DMS153 (cell line): ENCODE measurements at regions not wholly inside any gene's neighbourhood (a gene's known extent, or its start where the extent isn't known, plus 50 kb on each side); places are given as distances from the start of the nearest gene placed in this dataset.

Experiments used
- DNase-seq: peaks from one replicate; lab custom pipeline; 2025; lab: John Stamatoyannopoulos, UW

DNA sequence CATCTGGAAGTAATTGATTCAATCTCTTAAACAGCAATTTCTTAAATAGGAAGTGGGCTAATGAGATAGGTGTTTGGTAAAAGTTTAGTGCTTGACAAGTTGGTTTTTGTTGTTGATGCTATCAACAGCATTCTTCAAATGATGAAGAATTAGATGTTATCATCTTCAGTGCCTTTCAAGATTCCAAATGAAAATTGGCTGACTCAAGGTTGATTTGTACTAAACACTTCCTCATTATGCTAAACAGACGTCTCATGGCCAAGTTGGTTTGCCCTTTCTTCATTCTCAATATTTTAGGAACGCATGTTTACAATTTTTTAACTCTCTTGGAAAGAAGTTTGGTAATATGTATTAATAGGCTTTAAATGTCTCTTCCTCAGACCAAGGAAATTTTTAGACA is 86.0 kb downstream of the MID1IP1 start:
- DNase-seq: no peak

DNA sequence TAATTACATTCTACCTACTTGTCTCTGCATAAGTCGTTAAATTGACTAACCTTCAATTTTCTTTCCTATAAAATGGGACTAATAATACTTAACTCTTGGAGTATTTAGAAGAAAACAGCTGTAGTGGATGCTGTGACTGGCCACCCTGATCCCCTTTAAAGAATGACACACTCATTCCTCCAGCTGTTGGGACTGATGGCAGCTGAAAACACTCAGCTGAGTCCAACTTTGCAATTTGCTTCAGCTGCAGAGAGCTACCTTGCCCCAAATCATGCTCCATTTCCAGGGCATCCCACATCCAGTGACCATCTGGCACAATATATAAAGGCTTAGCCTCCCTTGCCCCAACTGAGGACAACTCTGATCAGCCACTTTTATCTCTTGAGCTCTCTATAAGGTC is 89.1 kb downstream of the MID1IP1 start:
- DNase-seq: no peak

DNA sequence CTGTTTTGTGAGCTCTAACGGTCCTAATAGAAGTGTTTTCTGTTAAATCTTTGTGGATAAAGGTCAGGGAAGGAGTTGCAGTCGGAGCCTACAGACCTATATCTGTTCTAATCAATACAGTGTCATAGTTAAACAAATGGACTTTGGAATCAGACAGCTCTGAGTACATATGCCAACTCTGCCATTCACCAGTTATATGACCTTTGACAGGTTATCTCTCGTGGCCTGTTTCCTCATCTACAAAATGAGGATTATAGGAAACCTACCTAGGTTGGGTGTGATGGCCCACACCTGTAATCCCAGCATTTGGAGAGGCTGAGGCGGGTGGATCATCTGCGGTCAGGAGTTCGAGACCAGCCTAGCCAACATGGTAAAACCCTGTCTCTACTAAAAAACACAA is 89.7 kb downstream of the MID1IP1 start:
- DNase-seq: no peak

DNA sequence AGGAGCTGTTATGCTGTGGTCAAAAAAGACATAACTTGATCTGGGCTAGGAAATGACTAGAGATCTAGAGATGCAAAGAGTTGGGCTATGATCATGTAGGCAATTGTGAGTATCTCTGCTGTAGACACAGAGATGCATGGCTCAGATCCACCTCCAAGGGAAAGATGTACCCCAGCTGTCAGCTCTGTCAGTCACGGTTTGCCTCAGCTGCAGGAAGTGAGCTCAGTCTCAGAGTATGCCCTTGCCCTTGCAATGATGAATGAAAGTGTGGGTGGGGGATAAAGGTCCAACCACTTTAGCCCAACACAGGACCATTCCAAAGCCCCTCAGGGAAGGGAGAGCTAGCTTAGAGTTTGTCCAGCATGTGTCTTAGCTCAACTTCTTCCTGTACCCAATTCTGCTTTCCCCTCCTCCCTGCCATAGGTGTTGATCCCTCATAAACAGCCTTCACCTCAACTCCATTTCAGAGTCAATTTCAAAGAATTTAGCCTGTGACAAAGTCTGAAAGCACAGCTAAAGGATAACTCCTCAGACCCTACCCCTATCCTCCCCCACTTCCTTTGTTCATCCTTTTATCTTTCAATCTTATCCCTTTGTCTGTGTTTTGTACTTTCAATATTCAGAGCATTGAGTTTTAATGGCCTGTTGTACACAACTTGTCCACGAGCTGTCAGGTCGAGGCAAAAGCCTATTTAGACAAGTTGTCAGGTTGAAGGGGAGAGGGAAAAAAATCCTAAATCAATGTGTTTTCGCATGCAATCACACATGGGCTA is 90.6 kb downstream of the MID1IP1 start:
- DNase-seq: no peak

DNA sequence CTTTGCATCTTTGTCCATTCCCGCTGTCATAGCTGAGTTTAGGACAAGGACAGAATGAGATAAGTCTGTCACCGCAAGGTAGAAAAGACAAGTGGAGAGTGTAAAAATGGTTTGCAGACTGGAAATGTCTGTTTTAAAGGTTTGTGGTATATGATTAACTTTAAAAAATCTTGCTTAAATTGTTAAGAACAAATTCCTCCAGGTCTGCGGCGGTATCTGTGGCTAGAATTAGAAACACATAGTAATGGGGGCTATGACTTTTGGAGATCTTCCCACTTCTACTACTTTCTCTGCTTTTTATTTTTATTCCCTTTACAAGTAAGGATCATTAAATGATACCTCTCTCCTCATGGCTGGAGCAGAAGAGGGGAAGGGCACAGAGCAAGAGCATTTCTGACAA is 92.2 kb downstream of the MID1IP1 start:
- no peak for DNase-seq

DNA sequence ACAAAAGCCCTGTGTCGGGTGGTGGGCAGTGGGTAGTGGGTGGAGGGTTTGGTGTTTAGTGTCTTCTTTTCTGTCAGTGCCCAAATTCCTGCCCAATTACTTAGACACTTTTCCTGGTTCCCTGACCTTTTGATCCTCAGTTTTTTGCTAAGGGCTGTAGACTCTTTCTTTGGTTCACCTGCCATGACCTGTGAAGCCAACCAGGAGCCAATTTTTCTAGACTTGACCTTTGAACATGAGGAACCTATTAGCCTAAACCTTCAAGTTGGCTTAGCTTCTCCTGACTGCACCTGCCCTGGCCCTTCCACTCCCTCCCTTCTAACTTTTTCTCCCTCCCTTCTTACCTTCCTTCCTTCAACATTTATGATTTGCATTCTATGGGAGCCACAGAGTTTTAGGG is 94.5 kb downstream of the MID1IP1 start:
- no peak for DNase-seq

DNA sequence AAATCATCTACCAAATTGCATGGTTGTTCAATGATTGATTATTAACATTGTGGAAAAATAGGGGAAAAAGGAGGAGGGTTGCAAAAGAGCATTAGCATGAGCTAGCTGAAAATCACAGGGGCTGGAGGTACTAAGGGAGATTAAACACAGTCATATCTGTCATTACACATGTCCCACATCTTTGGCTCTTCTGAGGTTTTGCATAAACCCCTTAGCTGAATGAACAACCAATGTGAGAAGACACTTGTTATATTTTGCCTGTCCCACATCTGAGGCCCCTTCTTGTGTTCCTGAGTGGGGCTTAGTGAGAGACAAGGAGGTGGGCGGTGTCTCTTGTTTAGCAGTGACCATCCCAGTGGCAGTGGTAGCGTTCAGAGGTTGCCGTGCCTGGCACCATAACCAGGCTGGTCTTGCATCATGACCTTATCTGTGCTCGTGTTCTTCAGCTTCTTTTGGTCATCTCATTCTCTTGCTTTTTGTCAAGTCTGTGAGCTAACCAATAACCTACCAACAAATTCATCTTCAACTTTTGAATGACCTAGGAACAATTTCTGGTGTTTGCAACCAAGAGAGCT is 95.6 kb downstream of the MID1IP1 start:
- no peak for DNase-seq

DNA sequence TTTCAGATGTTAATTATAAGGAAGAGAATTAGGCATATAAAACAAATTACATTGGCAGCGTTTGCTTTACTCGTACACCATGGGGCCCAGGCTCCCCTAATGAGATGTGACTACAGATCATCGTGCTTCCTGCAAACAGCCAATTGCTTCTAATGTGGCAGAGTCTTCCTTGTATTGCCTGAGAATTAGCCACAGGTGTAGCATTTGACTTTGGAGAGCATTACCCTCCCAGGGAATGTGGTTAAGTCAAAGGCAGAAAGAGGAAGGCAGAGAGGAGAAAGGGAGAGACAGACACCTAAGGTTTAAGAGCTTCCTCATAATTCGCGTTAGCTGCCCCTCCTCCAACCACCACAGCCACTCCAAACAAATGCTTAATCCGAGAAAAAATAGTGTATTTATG is 97.0 kb downstream of the MID1IP1 start:
- no peak for DNase-seq

DNA sequence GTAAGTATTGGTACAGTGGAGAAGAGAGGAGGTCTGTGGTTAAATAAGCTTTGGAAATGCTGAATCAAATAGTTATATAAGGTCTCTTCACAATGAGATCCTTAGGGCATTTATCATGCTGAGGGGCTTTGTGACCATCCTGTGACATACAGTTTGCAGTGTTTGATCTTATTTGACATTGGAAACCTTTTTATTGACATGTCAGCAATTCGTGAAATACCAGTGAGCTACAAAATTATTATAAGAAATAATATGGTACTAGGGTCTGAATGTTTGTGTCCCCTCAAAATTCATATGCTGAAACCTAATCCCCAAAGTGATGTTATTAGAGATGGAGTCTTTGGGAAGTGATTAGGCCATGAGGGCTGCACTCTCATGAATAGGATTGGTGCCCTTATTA is 98.4 kb downstream of the MID1IP1 start:
- DNase-seq: no peak

DNA sequence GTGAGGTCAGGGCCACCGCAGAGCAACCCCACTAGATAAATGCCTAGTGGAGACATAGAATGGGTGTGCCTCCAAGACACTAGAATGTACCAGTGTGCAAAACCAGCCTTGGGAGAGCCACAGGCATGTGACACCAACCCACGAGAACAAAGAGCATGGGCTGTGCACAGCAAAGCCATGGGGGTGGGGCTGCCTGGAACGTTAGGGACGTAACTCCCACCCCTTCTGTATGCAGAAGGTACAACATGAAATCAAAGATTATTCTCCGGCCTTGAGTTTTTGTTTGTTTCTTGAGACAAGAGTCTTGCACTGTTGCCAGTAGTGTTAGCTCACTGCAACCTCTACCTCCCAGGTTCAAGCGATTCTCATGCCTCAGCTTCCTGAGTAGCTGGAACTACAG is 99.5 kb downstream of the MID1IP1 start:
- no peak for DNase-seq

DNA sequence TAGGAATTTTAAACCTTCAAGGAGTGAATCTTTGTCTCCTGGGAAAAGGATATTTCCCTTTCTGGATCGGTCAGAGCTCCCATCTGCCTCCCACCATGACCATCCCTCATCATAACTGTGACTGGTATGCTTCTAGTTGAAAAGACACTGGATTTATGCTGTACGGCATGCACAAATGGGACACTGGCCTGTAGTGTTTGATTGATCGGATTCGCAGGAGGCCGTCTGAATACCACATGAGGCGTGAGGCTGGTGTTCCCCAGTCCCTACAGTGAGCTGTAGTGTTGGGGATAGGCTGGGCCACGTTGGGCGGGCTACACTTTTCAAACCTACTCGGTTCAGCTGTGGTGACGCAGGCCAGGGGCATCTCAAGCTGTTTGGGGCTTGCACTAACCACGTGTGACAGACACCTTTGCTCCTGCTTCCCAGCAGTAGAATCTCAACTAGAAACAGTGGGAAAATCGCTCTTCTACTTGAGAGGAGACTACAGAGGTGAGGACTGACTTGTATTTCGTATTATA is 101.8 kb downstream of the MID1IP1 start:
- DNase-seq: no peak

DNA sequence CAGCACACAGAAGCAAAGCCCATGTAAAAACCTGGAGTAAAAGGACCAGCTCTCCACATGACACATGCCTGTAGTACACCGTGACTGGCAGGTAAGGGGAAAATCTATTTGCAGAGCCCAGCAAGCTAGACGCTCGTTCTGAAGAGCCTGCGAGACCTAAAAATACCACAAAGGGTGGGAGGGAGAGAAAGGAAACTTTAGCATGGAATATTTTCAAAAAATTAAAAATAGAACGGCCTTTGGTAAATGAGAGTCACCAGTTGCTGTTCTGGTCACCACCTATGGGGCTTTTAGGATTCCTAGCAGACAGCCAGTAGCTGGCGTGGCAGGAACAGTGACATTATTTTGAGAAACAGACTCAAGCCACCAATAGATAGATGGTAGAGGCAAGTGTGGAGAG is 115.5 kb downstream of the MID1IP1 start:
- DNase-seq: no peak

DNA sequence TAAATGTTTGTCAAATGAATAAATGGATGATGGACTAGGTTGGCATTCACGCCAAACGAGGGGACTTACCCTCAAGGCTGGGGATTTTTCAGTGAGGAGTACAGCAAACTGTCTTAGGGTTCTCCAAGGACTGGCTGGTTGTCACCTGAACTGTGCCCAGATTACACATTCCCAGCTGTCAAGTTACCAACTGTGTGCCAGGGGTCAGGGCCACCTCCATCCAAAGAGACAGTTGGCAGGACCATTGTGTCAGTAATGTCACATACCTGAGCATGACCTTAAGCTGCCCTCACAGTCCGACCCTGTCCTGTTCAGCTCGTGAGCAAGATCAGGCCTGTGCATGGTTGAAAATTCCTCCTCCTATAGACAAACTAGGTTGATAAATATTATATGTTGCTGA is 116.7 kb downstream of the MID1IP1 start:
- no peak for DNase-seq

DNA sequence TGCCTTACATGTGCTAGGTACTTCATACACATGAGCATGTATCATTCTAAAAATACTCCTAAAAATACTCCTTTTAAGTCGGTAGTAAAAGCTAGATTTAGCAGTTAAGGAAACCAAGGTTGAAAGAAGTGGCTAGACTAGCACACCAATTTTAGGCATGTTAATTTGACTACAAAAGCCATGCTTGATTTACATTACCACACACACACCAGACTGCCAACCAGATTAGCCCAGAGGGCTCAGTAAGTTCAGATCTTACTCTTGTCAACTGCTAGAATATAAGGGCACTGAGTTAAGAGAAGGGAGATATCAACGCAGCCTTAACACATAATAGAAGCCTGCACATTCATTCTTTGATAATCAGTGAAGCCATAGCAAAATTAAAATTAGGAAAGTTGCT is 117.9 kb downstream of the MID1IP1 start:
- DNase-seq: no peak

DNA sequence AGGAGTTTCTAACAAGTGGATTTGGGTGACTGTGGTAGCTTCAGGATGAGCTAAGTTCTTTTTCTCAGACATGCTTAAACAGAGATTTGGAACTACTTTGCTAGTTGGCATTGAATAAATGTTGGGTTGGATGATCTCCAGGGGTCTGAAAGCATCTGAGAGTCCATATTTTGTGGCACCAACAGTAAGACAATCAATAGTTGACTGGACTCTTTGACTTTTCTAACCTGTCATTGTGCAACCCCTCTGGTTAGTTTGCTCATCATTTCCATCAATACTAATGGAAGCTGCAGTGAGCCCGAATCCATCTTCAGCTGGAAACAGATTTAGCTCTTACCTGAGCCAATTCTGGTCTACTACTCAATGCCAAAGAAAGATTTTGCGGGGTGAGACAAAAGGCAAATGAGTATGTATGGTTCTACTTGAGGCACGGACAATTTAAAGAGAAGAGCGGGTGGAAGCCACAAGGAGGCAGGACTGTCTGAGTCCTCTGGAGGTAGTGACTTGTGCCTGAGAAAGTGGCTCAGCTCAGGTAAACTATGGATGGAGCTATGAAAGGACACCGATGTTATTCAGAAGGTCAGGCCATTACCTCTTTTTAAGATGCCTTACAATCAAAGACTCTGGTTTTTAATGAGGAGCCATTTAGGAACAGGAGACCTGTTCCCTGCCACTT is 118.7 kb downstream of the MID1IP1 start:
- no peak for DNase-seq

DNA sequence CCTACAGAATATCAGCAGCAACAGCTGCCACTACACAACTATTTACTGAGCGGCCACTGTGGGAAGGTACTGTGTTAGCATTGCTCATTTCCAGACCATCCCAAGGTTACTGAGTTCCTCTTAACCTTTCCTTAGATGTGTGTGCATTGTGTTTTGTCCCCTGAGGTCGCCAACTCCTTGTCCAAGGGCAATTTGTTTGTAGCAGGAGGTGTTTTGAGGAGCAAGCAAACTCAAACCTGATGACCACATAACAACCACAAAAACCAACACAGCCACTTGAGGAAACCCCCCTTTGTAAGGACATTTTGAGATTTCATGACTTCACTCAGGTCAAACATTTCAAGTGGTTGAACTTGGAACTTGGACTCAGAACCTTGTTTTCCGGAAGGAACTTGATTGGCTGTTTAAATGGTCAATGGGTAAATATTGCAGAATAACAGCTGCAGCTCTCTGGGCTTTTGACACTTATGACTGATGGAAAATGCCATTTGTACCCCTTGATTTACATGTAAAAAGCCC is 122.3 kb downstream of the MID1IP1 start:
- DNase-seq: no peak

DNA sequence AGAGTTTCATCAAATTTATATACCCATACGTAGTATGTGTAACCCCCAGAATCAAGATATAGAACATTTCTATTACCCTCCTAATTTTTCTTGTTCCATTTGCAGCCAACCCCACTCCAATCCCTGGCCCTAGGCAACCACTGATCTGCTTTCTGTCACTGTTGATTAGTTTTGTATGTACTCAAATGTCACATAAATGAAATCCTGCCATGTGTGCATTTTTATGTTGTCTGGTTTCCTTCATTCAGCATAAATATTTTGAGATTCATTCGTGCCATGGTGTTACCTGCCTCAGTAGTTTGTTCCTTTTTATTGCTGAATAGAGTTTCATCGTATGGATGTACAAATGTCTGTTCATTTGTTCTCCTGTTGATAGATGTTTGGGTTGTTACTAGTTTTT is 126.3 kb downstream of the MID1IP1 start:
- DNase-seq: no peak

DNA sequence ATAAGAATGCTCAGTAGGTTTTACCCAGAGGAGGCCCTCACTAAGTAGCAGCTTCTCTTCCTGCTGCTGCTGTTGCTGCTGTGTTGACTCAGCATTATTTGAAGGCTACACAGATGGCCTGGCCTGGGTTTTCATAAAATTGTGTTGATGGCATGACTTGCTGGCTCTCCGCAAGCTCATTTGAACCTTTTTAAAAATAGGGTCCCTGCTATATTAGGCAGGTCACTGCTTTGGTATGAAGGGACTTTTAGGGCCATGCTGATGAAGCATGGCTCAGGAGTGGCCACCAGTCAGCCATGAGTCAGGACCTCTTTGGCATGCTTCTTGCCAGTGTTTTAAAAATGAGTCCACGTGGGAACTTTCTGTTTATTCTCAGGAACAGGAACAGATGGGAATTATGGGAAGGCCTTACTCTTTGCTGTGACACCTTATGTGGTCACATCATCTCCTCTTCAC is 128.7 kb downstream of the MID1IP1 start:
- DNase-seq: no peak

DNA sequence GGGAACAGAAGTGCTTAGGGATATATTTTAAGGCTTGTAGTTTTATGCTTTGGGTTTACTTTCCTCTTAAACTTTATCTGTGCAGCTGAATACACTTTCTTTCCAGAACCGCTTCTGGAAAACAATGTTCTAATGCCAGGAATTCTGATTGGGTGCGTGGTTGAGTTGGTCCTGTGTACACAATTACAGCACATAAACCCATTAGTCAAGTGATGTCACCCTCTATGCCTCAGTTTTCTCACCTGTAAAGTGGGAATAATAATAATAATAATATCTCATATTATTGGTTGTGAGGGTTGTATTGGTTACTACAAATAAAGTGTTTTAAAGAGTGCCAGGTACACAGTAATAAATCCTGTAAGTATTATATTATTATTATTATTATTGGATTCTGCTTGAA is 129.2 kb downstream of the MID1IP1 start:
- DNase-seq: no peak

DNA sequence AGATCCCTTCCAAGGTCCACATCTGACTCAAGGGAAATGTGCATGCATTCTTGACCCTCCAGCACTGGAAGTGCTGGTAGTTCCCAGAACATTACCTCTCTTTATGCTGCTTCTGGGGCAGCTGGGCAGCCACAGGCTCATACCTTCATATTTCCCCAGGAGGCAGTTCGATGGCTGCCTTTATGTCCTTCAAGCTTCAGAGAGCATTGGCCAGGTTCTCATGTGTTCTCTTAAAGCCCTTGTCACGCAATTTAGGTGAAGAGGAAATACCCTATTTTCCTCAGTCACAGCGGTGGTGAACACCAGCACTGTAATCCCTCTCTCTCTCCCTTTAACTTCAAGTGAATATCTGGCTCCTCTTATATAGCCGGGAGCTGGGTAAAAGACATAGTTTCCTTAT is 134.3 kb downstream of the MID1IP1 start:
- no peak for DNase-seq

DNA sequence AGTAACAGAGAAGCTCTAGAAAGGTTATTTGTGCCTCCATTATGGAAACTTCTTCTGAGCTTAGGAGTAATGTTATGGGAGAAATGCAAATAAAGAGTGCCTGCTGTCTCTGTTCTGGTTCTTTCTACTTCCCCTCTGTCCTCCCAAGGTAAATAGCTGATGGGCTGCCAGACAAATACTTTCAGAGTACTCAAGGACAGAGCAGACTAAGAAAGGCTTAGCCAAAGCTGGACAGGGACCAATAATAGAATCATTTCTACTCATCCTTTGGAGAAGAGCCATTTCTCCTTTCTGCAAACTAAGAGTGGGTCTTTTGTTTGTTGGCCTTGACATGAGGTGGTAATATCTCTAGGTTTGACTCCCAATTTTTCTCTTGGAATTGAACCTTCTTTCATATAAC is 136.1 kb downstream of the MID1IP1 start:
- DNase-seq: no peak

DNA sequence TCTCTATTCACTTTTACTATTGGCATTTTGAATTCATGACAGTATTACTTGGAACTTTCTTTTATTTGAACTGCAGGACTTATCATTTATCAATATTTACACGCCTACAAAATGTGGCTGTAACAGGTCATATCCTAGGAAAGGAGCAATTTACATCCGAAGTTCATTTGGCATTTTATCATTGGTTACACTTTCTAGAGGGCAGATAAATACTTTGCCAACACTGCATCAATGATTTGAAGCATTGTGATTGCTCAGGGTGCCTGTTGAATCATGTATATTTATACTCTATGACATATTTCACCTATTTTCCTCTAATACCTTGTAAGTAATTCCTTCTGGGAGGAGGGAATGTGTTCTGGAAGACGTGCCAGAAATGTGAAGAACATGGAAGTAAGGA is 136.7 kb downstream of the MID1IP1 start:
- DNase-seq: no peak

DNA sequence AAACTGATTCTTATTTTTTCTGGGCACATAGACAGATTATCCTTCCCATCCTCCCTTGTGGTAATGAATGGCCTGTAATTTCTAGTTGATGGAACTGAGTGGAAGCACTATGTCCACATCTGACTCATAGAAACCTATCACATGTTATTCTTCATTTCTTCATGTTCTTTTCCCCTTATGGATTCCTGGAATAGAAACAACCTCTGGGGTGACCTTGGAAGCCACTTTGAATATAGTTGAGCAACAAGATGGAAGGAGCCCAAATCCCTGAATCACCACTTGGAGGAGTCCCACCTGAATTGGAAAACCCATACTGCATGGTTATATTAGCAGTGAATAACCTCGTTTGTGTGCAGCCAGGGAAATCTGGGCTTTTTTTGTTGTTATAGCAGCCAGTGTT is 137.8 kb downstream of the MID1IP1 start:
- no peak for DNase-seq
